Smooth muscle cell (in vitro differentiated cells): ENCODE measurements at regions not wholly inside any gene's neighbourhood (a gene's known extent, or its start where the extent isn't known, plus 50 kb on each side); places are given as distances from the start of the nearest gene placed in this dataset.

Experiments used
- DNase-seq: peaks from one replicate; lab custom pipeline; 2025; ENCODE audit not compliant: unreplicated experiment; lab: John Stamatoyannopoulos, UW
- H2AFZ ChIP-seq: fragments of 200-600 bp; sonication (generic); 2 replicates; pipeline ENCODE4 v1.6.0; 2016; ENCODE audit warnings: antibody characterized with exemption, low read depth, mild to moderate bottlenecking
- H3F3A ChIP-seq: fragments of 200-600 bp; sonication (generic); 2 replicates; pipeline ENCODE4 v1.6.0; 2017; ENCODE audit warnings: antibody characterized with exemption, low read depth
- H3K27ac ChIP-seq: fragments of 200-600 bp; sonication (generic); 2 replicates; pipeline ENCODE4 v1.5.1; 2016; ENCODE audit warnings: low read depth, mild to moderate bottlenecking
- H3K27me3 ChIP-seq: fragments of 200-600 bp; sonication (generic); 2 replicates; pipeline ENCODE4 v1.6.1; 2016; ENCODE audit warnings: low read depth, mild to moderate bottlenecking
- H3K36me3 ChIP-seq: fragments of 200-600 bp; sonication (generic); 2 replicates; pipeline ENCODE4 v1.5.1; 2016; ENCODE audit warnings: low read depth
- H3K4me1 ChIP-seq: fragments of 200-600 bp; sonication (generic); 2 replicates; pipeline ENCODE4 v1.5.1; 2016; ENCODE audit warnings: low read depth
- H3K4me2 ChIP-seq: fragments of 200-600 bp; sonication (generic); 2 replicates; pipeline ENCODE4 v1.6.0; 2016; ENCODE audit warnings: mild to moderate bottlenecking
- H3K4me3 ChIP-seq: fragments of 200-600 bp; sonication (generic); 2 replicates; pipeline ENCODE4 v1.5.1; 2016; ENCODE audit warnings: mild to moderate bottlenecking
- H3K79me2 ChIP-seq: fragments of 200-600 bp; sonication (generic); 2 replicates; pipeline ENCODE4 v1.6.0; 2016; ENCODE audit warnings: low read depth, mild to moderate bottlenecking
- H3K9ac ChIP-seq: fragments of 200-600 bp; sonication (generic); 2 replicates; pipeline ENCODE4 v1.6.0; 2016; ENCODE audit warnings: low read depth
- H3K9me3 ChIP-seq: fragments of 200-600 bp; sonication (generic); replicated peaks from 2 replicates; pipeline ENCODE4 v1.5.1; 2016; ENCODE audit warnings: low read depth
- H4K20me1 ChIP-seq: fragments of 200-600 bp; sonication (generic); 2 replicates; pipeline ENCODE4 v1.6.0; 2016; ENCODE audit warnings: low read depth
- CTCF ChIP-seq: fragments of 200-600 bp; sonication (generic); IDR thresholded peaks from 2 replicates; pipeline ENCODE4 v1.5.1; 2017; ENCODE audit warnings: borderline replicate concordance, mild to moderate bottlenecking, antibody characterized with exemption; ENCODE audit not compliant: insufficient read depth, poor library complexity, severe bottlenecking
- WGBS: methylation state at CpG from one replicate; pipeline ENCODE4 v1.1.7; 2016; ENCODE audit warnings: low lambda C conversion rate; 5-methylcytosine and 5-hydroxymethylcytosine counted together

- H3F3A ChIP-seq: no peaks in the 10 kb centered on the region
- no peaks in the 10 kb centered on the region for H4K20me1 ChIP-seq
- H2AFZ ChIP-seq: peak overlapping the region; percentile 44
- DNase-seq: no peak
- 55% methylated on average over 13 of the region's 13 CpGs for WGBS
- no peak for TF ChIP-seq CTCF
- no peak overlapping the region for H3K4me3 ChIP-seq
- no peaks in the 10 kb centered on the region for H3K27me3 ChIP-seq
- no peak overlapping the region for H3K9ac ChIP-seq
- H3K79me2 ChIP-seq: no peaks in the 10 kb centered on the region
- H3K9me3 ChIP-seq: no peaks in the 10 kb centered on the region
- H3K27ac ChIP-seq: peak overlapping the region; percentile 57
- H3K4me2 ChIP-seq: peak overlapping the region; percentile 49
- H3K4me1 ChIP-seq: no peaks in the 10 kb centered on the region
- H3K36me3 ChIP-seq: no peaks in the 10 kb centered on the region
These were observed 80.0 kb upstream of the HNF1B start for GRCh38 chr17:37824534-37825485.

- H3K9me3 ChIP-seq: no peaks in the 10 kb centered on the region
- no peak for DNase-seq
- no peaks in the 10 kb centered on the region for H3K79me2 ChIP-seq
- H3K4me2 ChIP-seq: no peak overlapping the region
- no peak overlapping the region for H3K27ac ChIP-seq
- H3K36me3 ChIP-seq: no peaks in the 10 kb centered on the region
- no peaks in the 10 kb centered on the region for H3K27me3 ChIP-seq
- no peak overlapping the region for H3K9ac ChIP-seq
- no peaks in the 10 kb centered on the region for H3K4me1 ChIP-seq
- H2AFZ ChIP-seq: no peak overlapping the region
- no peaks in the 10 kb centered on the region for H3F3A ChIP-seq
- no peak overlapping the region for H3K4me3 ChIP-seq
- H4K20me1 ChIP-seq: no peaks in the 10 kb centered on the region
- TF ChIP-seq CTCF: no peak
These were observed 79.1 kb upstream of the HNF1B start for GRCh38 chr17:37823996-37824395.

GRCh38 chr17:37820995-37821713, 76.3 kb upstream of the HNF1B start:
- Histone ChIP-seq H2AFZ (no peak overlapping the region), H3K9ac (no peak overlapping the region), H3K79me2 (no peaks in the 10 kb centered on the region), H3K4me2 (no peak overlapping the region), H3K27ac (no peak overlapping the region), H3K36me3 (no peaks in the 10 kb centered on the region), H3K27me3 (no peaks in the 10 kb centered on the region), H3K4me1 (no peaks in the 10 kb centered on the region), H3F3A (no peaks in the 10 kb centered on the region), H3K4me3 (no peak overlapping the region), H3K9me3 (no peaks in the 10 kb centered on the region), H4K20me1 (no peaks in the 10 kb centered on the region)
- TF ChIP-seq CTCF: no peak
- WGBS: 87% methylated on average over 5 of the region's 5 CpGs
- no peak for DNase-seq
